ENCODE measurements at regions not wholly inside any gene's neighbourhood (a gene's known extent, or its start where the extent isn't known, plus 50 kb on each side); places are given as distances from the start of the nearest gene placed in this dataset.

GRCh38 chr1:221644663-221645258 lies 97.1 kb downstream of the DUSP10 start:
- no peak for DNase-seq

- DNase-seq = no peak
These were observed 93.7 kb downstream of the DUSP10 start for GRCh38 chr1:221648201-221648600.
